DMS114 treated with DMSO at 0.1 percent for 48 hours (cell line): ENCODE measurements at regions not wholly inside any gene's neighbourhood (a gene's known extent, or its start where the extent isn't known, plus 50 kb on each side); places are given as distances from the start of the nearest gene placed in this dataset.

Experiments
- DNase-seq: peaks from one replicate; lab custom pipeline; 2025; ENCODE audit not compliant: unreplicated experiment; lab: John Stamatoyannopoulos, UW

DNA sequence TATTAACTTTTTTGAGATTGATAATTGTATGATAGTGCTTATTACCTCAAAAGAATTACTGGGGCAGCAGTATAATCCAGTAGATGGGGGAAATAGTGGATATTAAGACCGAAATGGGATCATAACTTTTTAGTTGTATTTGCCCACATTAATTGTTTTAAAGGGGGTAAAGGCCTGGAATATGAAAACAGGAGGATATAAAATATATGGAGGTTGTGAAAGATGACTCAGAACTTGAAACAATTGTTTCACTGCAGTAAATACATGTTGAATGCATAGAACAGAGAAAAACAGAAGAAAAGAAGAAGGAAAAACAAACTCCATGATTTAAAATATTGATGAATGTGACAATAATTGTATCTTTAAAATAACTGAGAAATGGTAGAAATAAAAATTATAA is 94.1 kb upstream of the VPREB1 start:
- no peak for DNase-seq

DNA sequence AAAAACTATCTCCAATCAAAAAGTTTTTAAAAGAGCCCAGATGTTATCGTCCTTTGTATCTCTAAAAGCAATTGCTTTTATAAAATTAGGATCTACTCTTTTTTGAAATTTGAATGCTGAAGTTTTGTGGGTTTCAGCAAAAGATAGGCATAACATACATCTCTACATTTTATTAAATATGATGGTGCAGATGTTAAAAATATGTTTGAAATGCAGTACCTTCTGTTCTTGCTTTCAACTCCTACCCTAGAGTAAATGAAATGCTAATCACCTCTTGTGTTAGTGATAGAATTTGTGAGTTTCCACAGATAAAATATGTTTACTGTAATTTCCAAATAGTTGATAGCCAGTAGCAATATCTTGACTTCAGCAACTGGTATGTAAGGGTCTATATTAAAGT is 95.7 kb upstream of the VPREB1 start:
- no peak for DNase-seq

DNA sequence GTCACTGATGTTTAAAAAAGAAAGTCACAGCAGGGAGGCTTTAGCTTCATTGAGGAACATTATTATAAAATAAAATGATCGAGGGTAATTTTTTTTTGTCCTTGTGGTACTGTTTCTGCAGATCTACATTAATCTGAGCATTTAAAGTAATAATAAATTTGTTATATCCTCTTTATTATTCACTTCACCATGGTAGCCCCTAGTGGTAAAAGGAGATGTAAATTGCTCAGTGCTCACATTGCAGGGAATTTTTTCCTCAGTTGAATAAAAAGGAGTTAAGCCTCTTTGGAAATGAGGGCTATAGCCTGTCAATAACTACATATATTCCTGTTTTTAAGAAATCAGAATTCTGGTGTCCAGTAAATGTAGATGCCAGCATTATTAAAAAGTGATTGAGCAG is 99.7 kb upstream of the VPREB1 start:
- DNase-seq: no peak

DNA sequence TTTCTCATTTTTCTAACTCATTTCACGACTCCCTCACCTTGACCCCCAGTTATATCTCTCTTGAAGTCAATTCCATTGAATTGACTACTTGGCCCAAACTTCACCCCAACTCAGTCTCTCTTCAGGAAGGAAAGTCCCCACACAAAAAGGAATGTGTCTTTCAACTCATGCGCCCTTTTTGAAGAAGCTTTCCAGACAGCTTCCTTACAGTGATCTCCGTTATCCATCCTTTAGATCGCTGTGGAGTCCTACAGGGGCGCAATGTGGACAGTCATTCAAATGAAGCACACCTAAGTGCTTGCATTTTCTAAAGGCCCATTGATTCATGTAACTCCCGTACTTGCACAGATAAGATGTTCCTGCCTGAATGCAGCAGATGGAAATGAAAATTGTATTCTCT is 101.1 kb upstream of the VPREB1 start:
- DNase-seq: no peak

DNA sequence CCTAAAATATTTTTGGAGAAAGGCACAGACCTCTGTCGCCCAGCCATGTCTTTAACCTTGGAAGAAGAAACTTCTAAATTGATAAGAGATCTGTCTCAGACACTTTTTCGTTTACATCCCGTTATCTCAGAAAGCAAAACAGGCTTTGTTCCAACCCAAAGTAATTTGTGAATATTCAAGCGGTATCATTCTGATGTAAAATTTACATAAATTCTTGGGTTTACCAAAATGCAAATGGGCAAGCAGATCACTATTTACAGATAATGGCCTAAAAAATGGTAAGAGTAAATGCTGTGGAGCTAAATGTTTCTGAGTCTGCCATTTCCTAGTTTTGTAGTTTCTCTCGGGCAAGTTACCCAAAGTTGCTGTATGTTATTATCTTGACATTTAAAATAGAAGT is 101.9 kb upstream of the VPREB1 start:
- no peak for DNase-seq

DNA sequence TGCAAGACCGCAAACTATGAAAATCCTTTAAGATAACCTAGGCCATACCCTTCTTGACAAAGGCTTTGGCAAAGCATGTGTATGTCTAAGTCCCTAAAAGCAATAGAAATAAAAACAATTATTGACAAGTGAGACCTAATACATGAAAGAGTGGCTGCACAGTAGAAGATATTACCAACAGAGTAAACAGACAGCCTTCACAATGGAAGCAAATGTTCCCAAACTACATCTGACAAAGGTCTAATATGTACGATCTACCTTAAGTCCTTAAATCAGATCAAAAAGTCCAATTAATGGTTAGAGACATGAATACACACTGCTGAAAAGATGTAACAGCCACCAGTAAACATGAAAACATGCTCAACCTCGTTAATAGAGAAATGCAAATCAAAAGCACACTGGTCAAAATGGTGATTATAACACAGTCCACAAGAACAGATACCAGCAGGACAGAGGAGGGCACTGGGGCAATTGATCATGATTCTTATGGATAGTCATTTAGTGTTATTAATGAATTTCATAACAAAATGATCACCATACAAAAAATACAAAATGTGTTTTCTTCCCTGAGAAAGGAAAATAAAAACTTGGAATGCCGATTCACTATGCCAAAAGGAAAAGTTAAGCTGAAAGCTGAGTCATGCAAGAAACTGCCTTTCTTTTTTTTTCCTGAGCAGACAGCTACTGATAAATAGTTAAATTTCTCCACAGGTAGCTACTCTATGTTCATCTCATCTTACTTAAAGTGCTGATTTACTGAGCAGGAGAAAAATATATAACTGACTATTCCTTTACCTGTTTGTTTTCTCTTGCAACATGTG is 102.6 kb upstream of the VPREB1 start:
- no peak for DNase-seq

DNA sequence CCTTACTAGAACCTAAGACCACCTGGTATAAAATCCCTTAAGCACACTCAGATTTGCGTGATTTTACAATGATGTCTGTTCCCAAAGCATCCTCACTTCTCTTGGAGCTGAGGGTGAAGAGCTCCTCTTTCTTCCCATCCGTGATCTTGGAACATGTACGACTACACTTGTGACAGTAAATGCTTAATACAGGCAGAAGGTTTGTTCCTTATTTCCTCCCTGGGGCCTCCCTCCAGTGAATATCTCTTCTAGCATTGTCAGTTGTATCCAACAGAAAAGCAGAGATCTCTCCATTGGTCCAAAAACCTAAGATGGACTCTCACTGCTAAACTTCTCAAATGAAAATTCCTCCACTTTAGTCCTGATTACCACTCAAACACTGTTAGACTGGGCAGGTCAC is 103.6 kb upstream of the VPREB1 start:
- DNase-seq: no peak

DNA sequence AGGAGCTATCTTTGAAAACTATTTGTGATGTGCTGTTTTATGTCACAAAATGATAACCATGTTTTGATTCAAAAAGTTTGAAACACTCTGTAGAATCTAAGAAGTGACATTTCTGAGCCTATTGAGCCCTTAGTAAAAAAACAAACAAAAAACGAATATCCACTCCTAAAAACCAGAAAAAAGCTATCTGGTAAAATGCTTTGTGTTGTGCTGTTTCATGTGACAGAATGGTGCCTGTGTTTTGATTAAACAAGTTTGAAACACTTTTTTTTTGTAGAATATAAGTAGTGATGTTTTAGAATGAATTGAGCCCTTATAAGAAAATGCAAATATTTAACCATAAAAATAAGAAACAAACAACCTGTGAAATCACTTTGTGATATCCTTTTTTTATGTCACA is 105.2 kb upstream of the VPREB1 start:
- DNase-seq: no peak

DNA sequence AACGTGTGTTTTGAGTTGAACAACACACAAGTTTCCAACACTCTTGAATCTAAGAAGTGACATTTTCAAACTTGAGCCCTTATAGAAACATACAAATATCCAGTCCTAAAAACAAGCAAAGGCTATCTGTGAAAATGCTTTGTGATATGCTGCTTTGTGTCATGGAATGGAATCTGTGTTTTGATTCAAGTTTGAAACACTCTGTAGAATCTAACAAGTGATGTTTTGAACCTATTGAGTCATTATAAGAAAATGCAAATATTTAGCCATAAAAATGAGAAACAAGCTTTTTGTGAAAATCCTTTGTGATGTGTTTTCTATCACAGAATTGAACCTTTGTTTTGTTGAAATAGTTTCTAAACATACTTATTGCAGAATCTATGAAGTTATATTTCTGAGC is 105.7 kb upstream of the VPREB1 start:
- DNase-seq: no peak

DNA sequence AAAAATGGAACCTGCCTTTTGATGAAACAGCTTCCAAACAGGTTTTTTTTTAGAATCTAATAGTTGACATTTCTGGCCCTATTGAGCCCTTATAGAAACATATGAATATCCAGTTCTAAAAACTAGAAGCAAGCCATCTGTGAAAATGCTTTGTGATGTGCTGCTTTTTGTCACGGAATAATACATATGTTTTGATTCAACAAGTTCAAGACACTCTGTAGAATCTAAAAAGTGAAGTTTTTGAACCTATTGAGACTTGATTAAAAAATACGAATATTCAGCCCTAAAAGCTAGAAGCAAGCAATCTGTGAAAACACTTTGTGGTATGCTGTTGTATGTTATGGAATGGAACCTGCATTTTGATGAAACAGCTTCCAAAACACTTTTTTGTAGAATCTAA is 106.7 kb upstream of the VPREB1 start:
- DNase-seq: no peak

DNA sequence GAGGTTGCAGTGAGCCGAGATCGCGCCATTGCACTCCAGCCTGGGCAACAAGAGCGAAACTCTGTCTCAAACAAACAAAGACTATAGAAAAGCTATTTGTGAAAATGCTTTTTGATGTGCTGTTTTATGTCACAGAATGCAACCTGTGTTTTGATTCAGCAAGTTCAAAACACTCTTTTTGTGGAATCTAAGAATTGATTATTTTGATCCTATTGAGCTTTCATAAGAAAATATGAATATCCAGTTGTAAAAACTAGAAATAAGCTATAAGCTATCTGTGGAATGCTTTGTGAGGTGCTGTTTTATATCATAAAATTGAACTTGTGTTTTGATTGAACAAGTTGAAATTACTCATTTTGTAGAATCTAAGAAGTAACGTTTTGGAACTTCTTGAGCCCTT is 110.7 kb upstream of the VPREB1 start:
- no peak for DNase-seq

DNA sequence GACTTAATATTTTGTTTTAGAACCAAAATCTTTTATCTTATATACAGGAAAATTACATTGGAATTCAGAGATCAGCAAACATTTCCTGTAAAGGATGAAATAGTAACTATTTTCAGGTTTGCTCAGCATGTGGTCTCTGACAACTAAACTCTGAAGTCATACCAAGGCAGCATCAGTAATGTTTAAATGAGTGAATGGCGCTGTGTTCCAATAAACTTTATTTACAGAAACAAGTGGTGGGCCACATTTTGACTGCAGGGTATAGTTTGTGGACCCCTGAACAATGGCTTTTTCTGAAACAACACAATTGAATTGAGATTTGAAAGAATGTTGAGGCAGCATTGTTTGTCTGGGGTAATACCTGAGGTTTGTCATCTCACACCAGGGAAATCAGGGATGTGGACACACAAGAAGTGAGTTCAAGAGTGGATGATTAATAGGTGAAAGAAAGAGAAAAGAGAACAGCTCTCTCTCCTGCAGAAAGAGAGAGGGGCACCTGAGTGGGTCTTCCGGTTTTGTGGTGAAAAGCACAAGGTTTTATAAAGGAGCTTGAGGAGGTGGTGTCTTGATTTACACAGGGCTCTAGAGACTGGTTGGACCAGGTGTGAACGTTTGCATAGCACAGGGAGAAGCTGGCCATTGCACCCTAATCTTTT is 113.5 kb upstream of the VPREB1 start:
- no peak for DNase-seq

DNA sequence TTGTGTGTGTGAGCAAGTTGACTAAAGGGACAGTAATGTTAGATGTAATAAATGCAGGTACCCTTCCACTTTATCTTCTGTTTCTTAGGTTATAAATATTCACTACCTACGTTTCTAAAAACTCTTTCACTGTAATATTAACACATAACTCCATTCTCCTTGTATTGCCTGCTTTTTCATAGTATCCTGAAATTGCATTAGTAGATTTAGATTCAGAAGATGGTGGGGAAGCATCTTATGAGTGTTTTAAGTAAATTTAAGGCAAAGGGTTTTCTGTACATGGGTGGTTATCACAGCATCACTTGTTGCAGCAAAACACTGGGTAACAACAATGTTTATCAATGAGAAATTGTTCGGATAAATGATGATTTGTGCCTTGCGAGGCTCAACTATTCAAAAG is 115.2 kb upstream of the VPREB1 start:
- no peak for DNase-seq

DNA sequence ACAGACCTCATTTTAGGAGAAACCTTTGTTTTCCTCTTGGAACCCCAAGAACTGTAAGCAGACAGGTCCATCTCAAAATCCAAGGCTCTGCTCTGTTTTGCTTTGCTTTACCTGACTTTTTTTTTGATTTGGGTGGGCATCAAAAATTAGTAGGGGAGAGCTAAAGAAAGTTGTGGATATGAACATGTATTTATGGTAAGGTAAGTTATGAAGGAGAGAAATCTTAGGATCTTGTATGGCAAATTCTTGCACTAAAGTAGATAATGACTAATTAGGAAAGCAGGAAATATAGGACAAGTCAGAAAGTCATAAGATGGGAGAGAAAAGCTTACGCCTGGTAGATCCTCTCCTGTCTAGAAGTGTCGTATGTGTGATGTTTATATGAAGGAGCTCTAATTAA is 116.1 kb upstream of the VPREB1 start:
- DNase-seq: no peak

DNA sequence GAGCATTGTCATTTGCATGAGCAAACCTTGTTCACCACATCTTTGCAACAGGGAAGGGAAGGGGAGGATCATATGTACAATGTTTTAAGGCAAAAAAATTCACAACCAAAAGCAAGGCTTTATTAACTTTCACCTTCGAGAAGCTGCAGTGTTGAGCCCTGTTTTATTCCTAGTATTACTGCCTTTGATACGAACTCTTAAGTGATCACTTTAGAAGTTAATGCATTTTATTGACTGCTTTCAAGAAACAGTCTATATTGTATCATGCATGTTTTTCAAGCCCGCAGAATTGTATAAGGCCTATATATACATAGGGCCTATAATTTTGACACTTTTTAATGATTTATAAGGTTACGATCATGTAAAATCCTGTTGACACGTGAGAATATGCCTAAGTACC is 117.5 kb upstream of the VPREB1 start:
- no peak for DNase-seq

DNA sequence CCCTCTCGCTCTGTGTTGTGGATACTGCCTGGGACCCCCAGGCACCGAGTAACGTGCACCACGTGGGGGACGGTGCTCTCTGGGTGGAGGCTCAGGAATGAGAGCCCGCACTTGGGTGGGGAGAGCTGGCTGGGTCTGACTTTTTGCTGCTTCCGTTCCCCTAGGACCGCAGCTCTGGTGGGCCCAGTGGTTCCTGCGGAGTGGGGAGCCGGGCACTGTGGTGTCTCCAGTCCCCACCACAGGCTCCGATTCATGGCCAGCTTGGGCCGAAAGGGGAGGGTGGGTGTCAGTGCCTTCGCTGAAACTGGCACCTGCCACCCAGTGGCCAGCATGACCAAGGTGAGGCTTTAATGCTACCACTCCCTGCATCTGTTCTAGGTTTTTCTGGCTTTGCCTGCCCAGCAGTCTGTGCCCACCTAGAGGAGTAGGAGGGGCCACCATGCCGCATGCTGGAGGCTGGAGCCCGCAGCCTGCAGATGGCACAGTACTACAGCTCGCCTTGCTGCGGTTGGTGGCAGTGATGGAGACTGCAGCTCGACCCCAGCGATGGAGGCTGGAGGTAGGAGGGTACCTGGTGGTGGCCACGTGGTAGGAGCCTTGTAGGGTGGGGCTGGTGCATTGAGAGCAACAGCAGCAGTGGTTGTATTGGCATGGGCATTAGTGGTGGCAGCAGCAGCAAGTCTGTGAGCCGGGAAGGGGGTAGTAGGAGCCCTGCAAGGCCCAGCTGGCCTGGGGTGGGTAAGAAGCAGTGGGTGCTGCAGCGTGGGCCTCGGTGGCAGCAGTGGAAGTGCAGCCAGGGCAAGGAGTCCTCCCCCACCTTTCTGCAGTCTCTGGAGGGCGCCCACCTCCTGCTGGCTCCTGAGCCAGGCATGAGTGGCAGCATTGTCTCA is 118.8 kb upstream of the VPREB1 start:
- DNase-seq: no peak

DNA sequence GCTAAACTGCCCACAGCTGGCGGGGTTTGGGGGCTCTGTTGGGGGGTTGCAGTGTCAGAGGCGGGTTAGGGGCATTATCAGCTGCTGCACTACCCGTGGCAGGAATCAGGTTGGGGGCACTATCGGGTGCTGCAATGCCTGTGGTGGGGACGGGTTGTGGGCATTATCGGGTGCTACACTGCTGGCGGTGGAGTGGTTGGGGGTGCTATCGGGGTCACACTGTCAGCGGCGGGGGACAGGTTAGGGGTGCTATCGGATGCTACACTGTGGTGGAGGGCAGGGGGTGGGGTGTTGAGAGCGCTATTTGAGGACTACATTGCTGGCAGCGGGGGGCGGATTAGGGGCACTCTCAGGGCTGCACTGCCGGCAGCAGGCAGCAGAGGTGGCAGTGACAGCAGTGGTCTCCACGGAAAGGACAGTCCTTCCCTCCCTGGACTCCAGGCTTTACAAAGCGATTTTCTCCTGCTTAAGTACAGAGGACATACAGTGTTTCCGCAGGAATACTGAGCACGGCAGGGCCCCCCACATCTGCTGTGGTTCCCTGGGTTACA is 119.5 kb upstream of the VPREB1 start:
- no peak for DNase-seq

DNA sequence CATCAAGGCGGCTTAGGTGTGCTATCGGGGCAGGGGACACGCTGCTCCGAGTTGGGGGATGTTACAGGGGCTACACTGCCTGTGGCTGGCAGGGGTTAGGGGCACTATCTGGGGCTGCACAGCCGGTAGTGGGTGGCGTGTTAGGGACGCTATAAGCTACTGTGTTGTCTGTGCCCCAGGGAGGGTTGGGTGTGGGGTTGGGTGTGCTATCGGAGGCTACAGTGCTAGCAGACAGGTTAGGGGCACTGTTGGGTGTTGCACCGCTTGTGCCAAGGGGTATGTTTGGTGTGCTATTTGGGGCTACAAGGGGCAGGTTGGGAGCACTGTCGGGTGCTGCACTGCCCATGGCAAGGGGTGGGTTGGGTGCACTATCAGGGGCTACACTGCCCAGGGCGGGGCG is 120.2 kb upstream of the VPREB1 start:
- no peak for DNase-seq

DNA sequence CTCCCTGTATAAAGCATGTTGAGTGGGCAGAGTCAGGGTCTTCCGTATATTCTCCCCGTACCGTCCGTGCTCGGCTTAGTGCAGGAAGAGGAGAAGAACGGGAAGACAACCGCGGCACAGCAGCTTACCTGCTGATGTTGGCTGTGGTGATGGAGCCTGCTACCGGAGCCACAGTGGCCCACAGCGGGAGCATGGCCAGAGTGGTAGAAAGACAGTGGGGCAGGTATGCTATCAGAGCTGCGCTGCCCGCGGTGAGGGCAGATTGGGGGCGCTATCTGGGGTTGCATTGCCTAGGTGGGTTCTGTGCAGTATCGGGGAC is 120.7 kb upstream of the VPREB1 start:
- no peak for DNase-seq

DNA sequence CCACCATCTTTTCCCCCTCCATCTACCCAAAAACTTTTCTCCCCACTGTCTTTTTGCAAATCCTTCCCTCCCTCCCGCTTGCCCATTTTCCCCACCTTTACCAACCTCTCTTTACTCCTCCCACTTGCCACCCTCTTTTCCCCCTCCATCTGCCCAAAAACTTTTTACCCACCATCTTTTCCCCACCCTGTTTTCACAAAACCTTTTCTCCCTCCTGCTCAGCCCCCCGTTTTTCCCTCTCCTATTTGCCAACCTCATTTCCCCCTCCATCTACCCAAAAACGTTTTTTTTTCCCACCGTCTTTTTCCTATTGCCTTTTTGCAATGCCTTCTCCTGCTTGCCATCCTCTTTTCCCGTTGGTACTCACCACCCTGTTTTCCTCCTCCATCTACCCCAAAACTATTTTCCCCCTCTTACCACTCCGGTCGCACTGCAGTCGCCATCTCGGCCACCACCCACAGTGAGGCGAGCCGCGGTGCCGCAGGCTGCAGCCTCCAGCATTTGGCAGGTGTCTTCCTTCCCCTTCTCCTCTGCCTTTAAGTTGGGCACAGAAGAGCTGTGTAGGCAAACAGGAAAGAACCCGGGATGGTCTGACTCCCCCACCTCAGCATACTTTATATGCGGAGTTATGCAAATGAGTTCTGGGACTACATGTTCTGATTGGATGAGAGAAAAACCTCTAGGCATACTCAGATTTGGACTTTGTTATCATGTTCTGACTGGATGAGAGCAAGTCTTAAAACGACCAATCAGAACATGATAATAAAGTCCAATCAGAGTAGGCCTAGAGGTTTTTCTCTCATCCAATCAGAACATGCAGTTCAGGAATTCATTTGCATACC is 121.2 kb upstream of the VPREB1 start:
- DNase-seq: no peak
